ENCODE measurements at regions not wholly inside any gene's neighbourhood (a gene's known extent, or its start where the extent isn't known, plus 50 kb on each side); places are given as distances from the start of the nearest gene placed in this dataset.

DNA sequence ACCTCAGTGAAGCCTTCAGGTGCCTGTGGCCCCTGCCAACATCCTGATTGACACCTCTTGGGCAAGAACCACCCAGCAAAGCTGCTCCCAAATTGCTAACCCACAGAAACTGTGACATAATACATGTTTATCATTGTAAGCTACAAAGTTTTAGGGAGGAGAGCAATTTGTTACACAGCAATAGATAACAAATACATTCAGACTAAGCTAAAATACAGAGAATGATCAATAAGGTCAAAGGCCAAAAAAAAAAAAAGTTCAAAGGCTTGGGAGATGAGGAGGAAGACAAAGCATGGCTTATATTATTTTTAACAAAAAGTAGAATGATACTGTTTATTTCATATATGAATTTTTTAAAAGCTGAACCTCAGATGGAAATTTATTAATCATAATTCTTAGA lies 105.9 kb downstream of the ID4 start:
- TF ChIP-seq, protein P1, sequence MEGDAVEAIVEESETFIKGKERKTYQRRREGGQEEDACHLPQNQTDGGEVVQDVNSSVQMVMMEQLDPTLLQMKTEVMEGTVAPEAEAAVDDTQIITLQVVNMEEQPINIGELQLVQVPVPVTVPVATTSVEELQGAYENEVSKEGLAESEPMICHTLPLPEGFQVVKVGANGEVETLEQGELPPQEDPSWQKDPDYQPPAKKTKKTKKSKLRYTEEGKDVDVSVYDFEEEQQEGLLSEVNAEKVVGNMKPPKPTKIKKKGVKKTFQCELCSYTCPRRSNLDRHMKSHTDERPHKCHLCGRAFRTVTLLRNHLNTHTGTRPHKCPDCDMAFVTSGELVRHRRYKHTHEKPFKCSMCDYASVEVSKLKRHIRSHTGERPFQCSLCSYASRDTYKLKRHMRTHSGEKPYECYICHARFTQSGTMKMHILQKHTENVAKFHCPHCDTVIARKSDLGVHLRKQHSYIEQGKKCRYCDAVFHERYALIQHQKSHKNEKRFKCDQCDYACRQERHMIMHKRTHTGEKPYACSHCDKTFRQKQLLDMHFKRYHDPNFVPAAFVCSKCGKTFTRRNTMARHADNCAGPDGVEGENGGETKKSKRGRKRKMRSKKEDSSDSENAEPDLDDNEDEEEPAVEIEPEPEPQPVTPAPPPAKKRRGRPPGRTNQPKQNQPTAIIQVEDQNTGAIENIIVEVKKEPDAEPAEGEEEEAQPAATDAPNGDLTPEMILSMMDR (IDR thresholded peaks at IDR 0.05): no peak
- TF ChIP-seq POLR2A (IDR thresholded peaks at IDR 0.05): no peak
- Histone ChIP-seq H3K4me1 (no peaks in the 10 kb centered on the region), H3K27me3 (no peaks in the 10 kb centered on the region), H3K36me3 (no peaks in the 10 kb centered on the region), H3K4me3 (no peak overlapping the region), H3K9me3 (no peaks in the 10 kb centered on the region), H3K27ac (no peak overlapping the region)
- intact Hi-C loops (cut with DNase I): no loop called here
- DNase-seq: no peak

DNA sequence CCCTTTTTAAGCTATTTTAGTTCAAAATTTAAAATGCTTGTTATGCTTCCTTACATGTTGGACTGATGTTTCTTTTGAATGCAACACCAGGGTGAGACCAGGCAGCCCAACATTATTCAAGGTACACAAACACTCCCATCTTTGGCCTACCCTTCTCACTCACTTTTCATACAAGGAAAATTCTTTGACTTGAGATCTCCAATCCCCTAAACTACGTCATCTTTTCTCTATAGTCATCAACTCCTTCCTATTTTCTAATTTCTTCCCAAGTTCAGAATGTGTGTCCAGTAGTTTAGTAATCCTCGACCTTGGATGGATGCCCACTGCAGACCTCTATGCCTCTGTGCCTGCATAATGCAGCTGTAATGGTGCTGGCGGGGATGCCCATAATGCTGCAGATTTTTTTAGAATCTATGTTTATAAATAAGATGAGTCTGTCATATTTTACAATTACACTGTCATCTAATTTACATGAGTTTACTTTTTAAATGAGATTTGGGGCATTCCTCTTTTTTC lies 108.7 kb downstream of the ID4 start:
- 62 to 74% methylated on average over 3 of the region's 3 CpGs for WGBS, 2 donors
- H3K4me3 ChIP-seq: no peak overlapping the region
- H3K27me3 ChIP-seq: no peaks in the 10 kb centered on the region
- DNase-seq: no peak
- H3K36me3 ChIP-seq: no peaks in the 10 kb centered on the region
- intact Hi-C loops (cut with DNase I): no loop called here
- no peak for TF ChIP-seq POLR2A (IDR thresholded peaks at IDR 0.05)
- TF ChIP-seq, protein P1 (IDR thresholded peaks at IDR 0.05): no peak
- no peaks in the 10 kb centered on the region for H3K9me3 ChIP-seq
- H3K27ac ChIP-seq: no peak overlapping the region
- no peaks in the 10 kb centered on the region for H3K4me1 ChIP-seq

DNA sequence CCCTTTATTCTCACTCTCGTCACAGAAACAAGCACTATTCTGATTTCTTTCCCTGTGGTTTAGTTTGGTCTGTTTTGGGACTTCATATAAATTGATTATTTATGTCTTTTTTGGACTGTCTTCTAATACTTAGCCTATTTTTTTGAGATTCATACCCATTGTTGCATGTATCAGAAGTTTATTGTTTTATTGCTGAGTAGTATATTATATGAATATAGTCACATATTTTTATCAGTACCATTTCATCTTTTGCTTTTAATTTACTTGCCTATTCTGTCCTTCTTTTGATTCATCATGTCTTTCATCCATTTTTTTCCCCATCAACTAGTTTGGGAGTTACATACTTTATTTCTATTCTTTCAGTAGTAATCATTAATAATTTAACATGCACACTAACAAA lies 112.0 kb downstream of the ID4 start:
- H3K4me3 ChIP-seq: no peak overlapping the region
- intact Hi-C loops (cut with DNase I): no loop called here
- no peaks in the 10 kb centered on the region for H3K9me3 ChIP-seq
- WGBS, 2 donors: 89 to 93% methylated on average over 1 of the region's 1 CpG
- H3K36me3 ChIP-seq: no peaks in the 10 kb centered on the region
- no peak for DNase-seq
- no peak overlapping the region for H3K27ac ChIP-seq
- TF ChIP-seq, protein P1 (IDR thresholded peaks at IDR 0.05): no peak
- no peak for TF ChIP-seq POLR2A (IDR thresholded peaks at IDR 0.05)
- no peaks in the 10 kb centered on the region for H3K27me3 ChIP-seq
- no peaks in the 10 kb centered on the region for H3K4me1 ChIP-seq

DNA sequence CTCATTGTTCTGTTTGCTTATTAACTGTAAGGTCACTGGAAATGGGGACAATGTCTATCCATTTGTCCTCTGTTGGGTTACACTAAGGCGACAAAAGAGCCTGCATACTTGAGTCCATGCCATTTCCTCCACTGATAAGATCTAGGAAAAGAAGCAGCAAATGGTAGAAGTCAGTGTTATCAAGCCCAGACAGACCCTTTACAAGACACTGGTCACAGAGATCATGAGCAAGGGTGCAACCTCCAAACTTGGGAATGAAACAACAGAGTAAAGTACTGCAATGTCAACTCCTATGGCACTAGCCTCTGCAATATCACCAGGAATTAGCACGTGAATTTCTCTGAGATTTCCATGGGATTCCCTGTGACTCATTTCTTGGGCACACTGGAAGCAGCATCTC lies 126.9 kb downstream of the ID4 start:
- WGBS, 2 donors: 51 to 64% methylated on average over 2 of the region's 2 CpGs
- H3K36me3 ChIP-seq: no peaks in the 10 kb centered on the region
- no peaks in the 10 kb centered on the region for H3K4me1 ChIP-seq
- peaks cover 0 to 3% (median 0%) of the 10 kb centered on the region in 4 donors for H3K27me3 ChIP-seq
- no peak overlapping the region for H3K27ac ChIP-seq
- TF ChIP-seq, protein P1 (IDR thresholded peaks at IDR 0.05): no peak
- TF ChIP-seq POLR2A (IDR thresholded peaks at IDR 0.05): no peak
- intact Hi-C loops (cut with DNase I): no loop called here
- no peaks in the 10 kb centered on the region for H3K9me3 ChIP-seq
- no peak overlapping the region for H3K4me3 ChIP-seq
- DNase-seq: no peak

DNA sequence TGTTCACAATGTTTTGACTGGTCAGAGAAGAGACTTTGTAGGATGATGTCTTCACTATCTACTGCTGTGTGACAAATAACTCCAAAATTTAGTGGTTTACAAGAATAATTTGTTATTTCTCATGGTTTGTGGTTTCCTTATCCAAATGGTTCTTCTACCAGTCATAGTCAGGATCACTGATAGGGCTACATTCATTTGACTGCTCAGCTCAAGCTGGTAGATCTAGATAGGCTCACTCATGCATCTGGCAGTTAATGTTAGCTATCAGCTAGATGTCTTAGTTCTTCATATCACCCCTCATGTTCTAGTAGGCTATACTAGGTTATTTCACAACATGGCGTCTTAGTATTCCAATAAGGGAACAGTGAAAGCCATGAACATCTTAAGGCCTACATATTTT lies 131.0 kb downstream of the ID4 start:
- intact Hi-C loops (cut with DNase I): no loop called here
- H3K27ac ChIP-seq: no peak overlapping the region
- no peak for DNase-seq
- H3K4me1 ChIP-seq: no peaks in the 10 kb centered on the region
- no peaks in the 10 kb centered on the region for H3K9me3 ChIP-seq
- TF ChIP-seq, protein P1 (IDR thresholded peaks at IDR 0.05): no peak
- no peak for TF ChIP-seq POLR2A (IDR thresholded peaks at IDR 0.05)
- no peak overlapping the region for H3K4me3 ChIP-seq
- no peaks in the 10 kb centered on the region for H3K27me3 ChIP-seq
- 75 to 100% methylated on average over 1 of the region's 1 CpG for WGBS, 2 donors
- H3K36me3 ChIP-seq: no peaks in the 10 kb centered on the region

All from esophagus squamous epithelium (tissue), 5 donors.